H7 (cell line): ENCODE measurements at regions not wholly inside any gene's neighbourhood (a gene's known extent, or its start where the extent isn't known, plus 50 kb on each side); places are given as distances from the start of the nearest gene placed in this dataset.

Source experiments
- DNase-seq: peaks from one replicate; pipeline ENCODE4 v3.0.0; 2012
- H3K27me3 ChIP-seq: 2 replicates; pipeline ENCODE4 v1.6.0; 2011; ENCODE audit warnings: mild to moderate bottlenecking, low read length; ENCODE audit not compliant: control insufficient read depth, insufficient read depth
- H3K36me3 ChIP-seq: replicated peaks from 2 replicates; pipeline ENCODE4 v1.5.1; 2011; ENCODE audit warnings: low read length; ENCODE audit not compliant: control insufficient read depth, insufficient read depth
- H3K4me3 ChIP-seq: 2 replicates; pipeline ENCODE4 v1.5.1; 2011; ENCODE audit warnings: low read depth, mild to moderate bottlenecking, control low read depth, low read length, moderate library complexity; ENCODE audit not compliant: insufficient read depth

- no peaks in the 10 kb centered on the region for H3K36me3 ChIP-seq
- H3K4me3 ChIP-seq = no peak overlapping the region
- H3K27me3 ChIP-seq = no peaks in the 10 kb centered on the region; the same call in 1 of the 2 replicates
- DNase-seq = no peak
Measured at GRCh38 chr1:181398544-181398943, 84.8 kb upstream of the CACNA1E start.

GRCh38 chr1:181405584-181405983 lies 77.7 kb upstream of the CACNA1E start:
- DNase-seq = peak; percentile 29
- no peak overlapping the region for H3K4me3 ChIP-seq
- H3K36me3 ChIP-seq = no peaks in the 10 kb centered on the region
- H3K27me3 ChIP-seq = no peaks in the 10 kb centered on the region; the same call in 1 of the 2 replicates

GRCh38 chr1:181406989-181407388 lies 76.3 kb upstream of the CACNA1E start:
- Histone ChIP-seq H3K4me3 (no peak overlapping the region), H3K27me3 (no peaks in the 10 kb centered on the region; the same call in 1 of the 2 replicates), H3K36me3 (no peaks in the 10 kb centered on the region)
- DNase-seq = no peak

- no peaks in the 10 kb centered on the region; the same call in 1 of the 2 replicates for H3K27me3 ChIP-seq
- no peaks in the 10 kb centered on the region for H3K36me3 ChIP-seq
- no peak for DNase-seq
- no peak overlapping the region for H3K4me3 ChIP-seq
Measured at GRCh38 chr1:181409981-181410380, 73.3 kb upstream of the CACNA1E start.

GRCh38 chr1:181412746-181413145 lies 70.6 kb upstream of the CACNA1E start:
- no peak for DNase-seq
- no peaks in the 10 kb centered on the region for H3K36me3 ChIP-seq
- H3K4me3 ChIP-seq = no peak overlapping the region
- no peaks in the 10 kb centered on the region; the same call in 1 of the 2 replicates for H3K27me3 ChIP-seq

- Histone ChIP-seq H3K4me3 (no peak overlapping the region), H3K27me3 (no peaks in the 10 kb centered on the region; the same call in 1 of the 2 replicates), H3K36me3 (no peaks in the 10 kb centered on the region)
- DNase-seq = peak; percentile 36
Measured at GRCh38 chr1:181413195-181413815, 70.0 kb upstream of the CACNA1E start.

- Histone ChIP-seq H3K4me3 (no peak overlapping the region), H3K27me3 (no peaks in the 10 kb centered on the region; the same call in 1 of the 2 replicates), H3K36me3 (no peaks in the 10 kb centered on the region)
- no peak for DNase-seq
Measured at GRCh38 chr1:181413836-181414235, 69.5 kb upstream of the CACNA1E start.

GRCh38 chr1:181416268-181416860 lies 67.0 kb upstream of the CACNA1E start:
- no peak overlapping the region for H3K4me3 ChIP-seq
- no peaks in the 10 kb centered on the region for H3K27me3 ChIP-seq
- no peaks in the 10 kb centered on the region for H3K36me3 ChIP-seq
- DNase-seq = no peak

GRCh38 chr1:181417915-181418314 lies 65.4 kb upstream of the CACNA1E start:
- DNase-seq = no peak
- no peaks in the 10 kb centered on the region for H3K36me3 ChIP-seq
- H3K27me3 ChIP-seq = no peaks in the 10 kb centered on the region; the same call in 1 of the 2 replicates

GRCh38 chr1:181423301-181423918 lies 59.9 kb upstream of the CACNA1E start:
- Histone ChIP-seq H3K36me3 (no peaks in the 10 kb centered on the region), H3K27me3 (peaks cover 10% of the 10 kb centered on the region), H3K4me3 (no peak overlapping the region)
- peak; percentile 64 for DNase-seq

More at GRCh38 chr1:181417915-181418314, 65.4 kb upstream of the CACNA1E start:
- no peak overlapping the region for H3K4me3 ChIP-seq

GRCh38 chr1:181424786-181425403 lies 58.4 kb upstream of the CACNA1E start:
- H3K4me3 ChIP-seq = no peak overlapping the region
- no peaks in the 10 kb centered on the region for H3K36me3 ChIP-seq
- H3K27me3 ChIP-seq = peaks cover 10% of the 10 kb centered on the region
- peak; percentile 88 for DNase-seq

GRCh38 chr1:181425566-181425965 lies 57.8 kb upstream of the CACNA1E start:
- H3K27me3 ChIP-seq = peaks cover 10% of the 10 kb centered on the region
- no peaks in the 10 kb centered on the region for H3K36me3 ChIP-seq
- no peak overlapping the region for H3K4me3 ChIP-seq
- DNase-seq = no peak

- no peak overlapping the region for H3K4me3 ChIP-seq
- DNase-seq = no peak
- peaks cover 10% of the 10 kb centered on the region for H3K27me3 ChIP-seq
- no peaks in the 10 kb centered on the region for H3K36me3 ChIP-seq
Measured at GRCh38 chr1:181429462-181429861, 53.9 kb upstream of the CACNA1E start.

- peaks cover 7% of the 10 kb centered on the region for H3K27me3 ChIP-seq
- DNase-seq = no peak
- no peaks in the 10 kb centered on the region for H3K36me3 ChIP-seq
- H3K4me3 ChIP-seq = no peak overlapping the region
Measured at GRCh38 chr1:181430015-181430885, 53.1 kb upstream of the CACNA1E start.
